H1 (cell line): ENCODE measurements at regions not wholly inside any gene's neighbourhood (a gene's known extent, or its start where the extent isn't known, plus 50 kb on each side); places are given as distances from the start of the nearest gene placed in this dataset.

Experiments used
- CTCF ChIA-PET: fragments of 300-600 bp; sonication (Branson Sonifier 250); formaldehyde crosslinking; loops from one replicate; lab custom pipeline; 2021; ENCODE audit not compliant: partially characterized antibody; lab: Charles Lee
- POLR2A ChIA-PET: fragments of 300-600 bp; sonication (Branson Sonifier 250); formaldehyde crosslinking; loops from one replicate; lab custom pipeline; 2021; ENCODE audit warnings: inconsistent platforms; ENCODE audit not compliant: partially characterized antibody; lab: Charles Lee
- DNase-seq, 2 experiments: peaks; one replicate each; pipeline versions ENCODE4 v3.0.0 to v3.0.0-alpha.2; 2010 to 2022; ENCODE audit warnings: low spot score in 2 of 2, low read depth in 1 of 2, mixed read lengths in 1 of 2
- FAIRE-seq: peaks from 2 replicates; lab custom pipeline; 2011; peaks lifted over from hg19 to GRCh38; lab: Jason Lieb, UNC
- H2AFZ ChIP-seq: 2 replicates; pipeline ENCODE4 v1.8.1; 2012; ENCODE audit warnings: low read length, inconsistent platforms
- H2AK5ac ChIP-seq: 2 replicates; pipeline ENCODE4 v1.6.1; 2013; ENCODE audit warnings: low read depth, low read length
- H2BK120ac ChIP-seq: replicated peaks from 2 replicates; pipeline ENCODE3; 2013; ENCODE audit warnings: low read depth, low read length, inconsistent platforms
- H2BK12ac ChIP-seq: 2 replicates; pipeline ENCODE4 v1.6.1; 2013; ENCODE audit warnings: low read depth, low read length
- H2BK15ac ChIP-seq: 2 replicates; pipeline ENCODE4 v1.6.1; 2013; ENCODE audit warnings: low read length
- H2BK20ac ChIP-seq: 2 replicates; pipeline ENCODE4 v1.6.1; 2013; ENCODE audit warnings: low read length
- H2BK5ac ChIP-seq: 2 replicates; pipeline ENCODE4 v1.6.1; 2013; ENCODE audit warnings: low read depth, low read length
- H3K14ac ChIP-seq: 2 replicates; pipeline ENCODE4 v1.6.1; 2013; ENCODE audit warnings: inconsistent platforms; ENCODE audit not compliant: insufficient read length
- H3K18ac ChIP-seq: 2 replicates; pipeline ENCODE4 v1.6.1; 2013; ENCODE audit warnings: low read length; ENCODE audit errors: extremely low read depth
- H3K23ac ChIP-seq: 2 replicates; pipeline ENCODE4 v1.6.1; 2013; ENCODE audit warnings: inconsistent platforms; ENCODE audit not compliant: insufficient read length
- H3K23me2 ChIP-seq: 2 replicates; pipeline ENCODE4 v1.6.1; 2013; ENCODE audit warnings: low read depth, low read length
- H3K27ac ChIP-seq: 2 replicates; pipeline ENCODE4 v1.6.1; 2011; ENCODE audit warnings: low read depth, low read length, inconsistent platforms
- H3K27me3 ChIP-seq, 4 experiments: replicated peaks in 1 of 4; 1 replicate in 1 of 4; 2 replicates in 3 of 4; pipeline versions ENCODE4 v1.6.1 to v1.8.1; 2011 to 2013; ENCODE audit warnings: low read length in 3 of 4, mild to moderate bottlenecking in 3 of 4, inconsistent platforms in 2 of 4, mixed read lengths in 2 of 4, moderate library complexity in 1 of 4; ENCODE audit not compliant: control insufficient read depth in 3 of 4, insufficient read depth in 3 of 4; ENCODE audit errors: extremely low read depth in 1 of 4
- H3K36me3 ChIP-seq, 4 experiments: 2 replicates each; pipeline versions ENCODE4 v1.6.1 to v1.8.1; 2011 to 2013; ENCODE audit warnings: mild to moderate bottlenecking in 4 of 4, low read length in 3 of 4, moderate library complexity in 2 of 4, control low read depth in 1 of 4, inconsistent platforms in 1 of 4; ENCODE audit not compliant: insufficient read depth in 4 of 4, control insufficient read depth in 2 of 4
- H3K4ac ChIP-seq: replicated peaks from 2 replicates; pipeline ENCODE3; 2013; ENCODE audit warnings: low read length, low read depth, mixed read lengths, inconsistent platforms; ENCODE audit not compliant: insufficient read length
- H3K4me1 ChIP-seq, 4 experiments: replicated peaks in 1 of 4; 1 replicate in 1 of 4; 2 replicates in 3 of 4; pipeline versions ENCODE4 v1.6.1 to v1.8.1; 2011 to 2013; ENCODE audit warnings: low read length in 3 of 4, inconsistent platforms in 2 of 4, mixed read lengths in 1 of 4; ENCODE audit not compliant: insufficient read depth in 4 of 4, control insufficient read depth in 3 of 4
- H3K4me2 ChIP-seq, 2 experiments: 2 replicates each; pipeline versions ENCODE4 v1.6.1 to v1.8.1; 2011 to 2013; ENCODE audit warnings: low read depth in 2 of 2, low read length in 2 of 2, control low read depth in 1 of 2, inconsistent platforms in 1 of 2, mild to moderate bottlenecking in 1 of 2; ENCODE audit not compliant: insufficient read depth in 1 of 2
- H3K4me3 ChIP-seq, 4 experiments: fragments of 200-600, 300-600 bp in 1 of 4; sonication (generic), shearing (Covaris generic), sonication (Bioruptor Twin) in 1 of 4; 2 replicates each; pipeline versions ENCODE4 v1.5.1 to v1.8.1; 2011 to 2016; ENCODE audit warnings: low read length in 4 of 4, low read depth in 3 of 4, control low read depth in 2 of 4, inconsistent platforms in 2 of 4, mild to moderate bottlenecking in 2 of 4, mixed read lengths in 1 of 4, moderate library complexity in 1 of 4; ENCODE audit not compliant: insufficient read depth in 2 of 4; ENCODE audit errors: extremely low read depth in 1 of 4
- H3K56ac ChIP-seq: replicated peaks from 2 replicates; pipeline ENCODE3; 2013; ENCODE audit warnings: low read depth, mild to moderate bottlenecking, mixed read lengths, low read length, inconsistent platforms; ENCODE audit not compliant: insufficient read length
- H3K79me1 ChIP-seq: 2 replicates; pipeline ENCODE4 v1.6.1; 2013; ENCODE audit warnings: low read depth, low read length, control low read depth
- H3K79me2 ChIP-seq, 2 experiments: 2 replicates each; pipeline versions ENCODE4 v1.6.1 to v1.8.1; 2012 to 2013; ENCODE audit warnings: low read length in 2 of 2, mild to moderate bottlenecking in 2 of 2, inconsistent platforms in 1 of 2; ENCODE audit not compliant: insufficient read depth in 2 of 2, control insufficient read depth in 1 of 2
- H3K9ac ChIP-seq, 4 experiments: replicated peaks in 1 of 4; 1 replicate in 1 of 4; 2 replicates in 3 of 4; pipeline versions ENCODE4 v1.6.1 to v1.8.1; 2011 to 2013; ENCODE audit warnings: low read depth in 3 of 4, low read length in 3 of 4, control low read depth in 2 of 4, mild to moderate bottlenecking in 2 of 4, moderate library complexity in 2 of 4, inconsistent platforms in 1 of 4; ENCODE audit errors: extremely low read depth in 1 of 4
- H3K9me3 ChIP-seq, 2 experiments: 2 replicates each; pipeline versions ENCODE4 v1.6.1 to v1.8.1; 2012 to 2013; ENCODE audit warnings: mild to moderate bottlenecking in 2 of 2, moderate library complexity in 2 of 2, control low read depth in 1 of 2, inconsistent platforms in 1 of 2, low read depth in 1 of 2, low read length in 1 of 2, mixed read lengths in 1 of 2; ENCODE audit not compliant: insufficient read depth in 2 of 2
- H4K20me1 ChIP-seq, 2 experiments: replicated peaks in 1 of 2; 2 replicates each; pipeline versions ENCODE3 to v1.8.1; 2011 to 2013; ENCODE audit warnings: inconsistent platforms in 2 of 2, low read length in 2 of 2, mild to moderate bottlenecking in 1 of 2; ENCODE audit not compliant: insufficient read depth in 2 of 2, control insufficient read depth in 1 of 2
- H4K5ac ChIP-seq: 2 replicates; pipeline ENCODE4 v1.6.1; 2013; ENCODE audit warnings: low read length, low read depth, mixed read lengths, inconsistent platforms; ENCODE audit not compliant: insufficient read length
- H4K8ac ChIP-seq: 2 replicates; pipeline ENCODE4 v1.8.0; 2013; ENCODE audit warnings: mild to moderate bottlenecking, moderate library complexity, low read length, inconsistent platforms; ENCODE audit not compliant: insufficient read depth; ENCODE audit errors: extremely low read depth
- H4K91ac ChIP-seq: replicated peaks from 2 replicates; pipeline ENCODE3; 2013; ENCODE audit warnings: low read length, mixed read lengths, inconsistent platforms; ENCODE audit not compliant: insufficient read length
- EGR1 ChIP-seq: IDR thresholded peaks from 2 replicates; pipeline ENCODE4 v1.6.1; 2011; ENCODE audit warnings: low read depth, low read length, borderline replicate concordance
- HDAC2 ChIP-seq, 2 experiments: fragments of 300-600 bp in 1 of 2; sonication (generic) in 1 of 2; IDR thresholded peaks; 2 replicates each; pipeline ENCODE4 v1.6.1; 2011 to 2012; ENCODE audit warnings: low read depth in 2 of 2, low read length in 2 of 2, mild to moderate bottlenecking in 2 of 2, moderate library complexity in 2 of 2, borderline replicate concordance in 1 of 2, inconsistent platforms in 1 of 2
- JUND ChIP-seq: IDR thresholded peaks from 2 replicates; pipeline ENCODE4 v1.6.1; 2011; ENCODE audit warnings: mild to moderate bottlenecking, improper control_type of control experiment, low read length
- KDM4A ChIP-seq: IDR thresholded peaks from one replicate; pipeline ENCODE4 v1.7.1; 2012; ENCODE audit warnings: low read depth, mild to moderate bottlenecking, moderate library complexity, low read length, inconsistent platforms; ENCODE audit not compliant: severe bottlenecking
- KDM5A ChIP-seq: fragments of 200-600 bp; IDR thresholded peaks from 2 replicates; pipeline ENCODE4 v1.7.1; 2012; ENCODE audit warnings: mild to moderate bottlenecking, low read length, inconsistent platforms, mixed read lengths
- RAD21 ChIP-seq, 2 experiments: IDR thresholded peaks in 1 of 2; conservative IDR thresholded peaks in 1 of 2; 2 replicates each; pipeline ENCODE4 v1.6.1; 2011; ENCODE audit warnings: low read depth in 2 of 2, low read length in 2 of 2, improper control_type of control experiment in 1 of 2, inconsistent platforms in 1 of 2, mild to moderate bottlenecking in 1 of 2, moderate library complexity in 1 of 2
- RFX5 ChIP-seq: IDR thresholded peaks from 2 replicates; pipeline ENCODE4 v1.6.1; 2011; ENCODE audit warnings: low read depth, low read length, improper control_type of control experiment, borderline replicate concordance
- RXRA ChIP-seq: IDR thresholded peaks from 2 replicates; pipeline ENCODE4 v1.6.1; 2011; ENCODE audit warnings: low read depth, mild to moderate bottlenecking, low read length, moderate library complexity; ENCODE audit not compliant: insufficient read depth
- SP4 ChIP-seq: IDR thresholded peaks from 2 replicates; pipeline ENCODE4 v1.6.1; 2012; ENCODE audit warnings: low read length, inconsistent platforms
- YY1 ChIP-seq: IDR thresholded peaks from 2 replicates; pipeline ENCODE4 v1.6.1; 2011; ENCODE audit warnings: low read depth, mild to moderate bottlenecking, low read length
- WGBS, 2 experiments: shearing (Covaris generic) in 1 of 2; methylation state at CpG; one replicate each; pipeline versions ENCODE4 v1.1.6 to v1.1.7; 2013 to 2015; ENCODE audit warnings: low lambda C conversion rate in 2 of 2, mixed read lengths in 2 of 2, inconsistent platforms in 1 of 2, low coverage in 1 of 2, missing lambda C conversion rate in 1 of 2; ENCODE audit not compliant: insufficient replicate concordance in 2 of 2, insufficient coverage in 1 of 2, insufficient read length in 1 of 2; ENCODE audit errors: extremely low coverage in 1 of 2, missing lambda C conversion rate in 1 of 2; 5-methylcytosine and 5-hydroxymethylcytosine counted together
- TF ChIP-seq, protein P1 (sequence below): IDR thresholded peaks from 2 replicates; pipeline ENCODE4 v1.6.1; 2011; ENCODE audit warnings: low read depth, mild to moderate bottlenecking, low read length; ENCODE audit not compliant: insufficient read depth

DNA sequence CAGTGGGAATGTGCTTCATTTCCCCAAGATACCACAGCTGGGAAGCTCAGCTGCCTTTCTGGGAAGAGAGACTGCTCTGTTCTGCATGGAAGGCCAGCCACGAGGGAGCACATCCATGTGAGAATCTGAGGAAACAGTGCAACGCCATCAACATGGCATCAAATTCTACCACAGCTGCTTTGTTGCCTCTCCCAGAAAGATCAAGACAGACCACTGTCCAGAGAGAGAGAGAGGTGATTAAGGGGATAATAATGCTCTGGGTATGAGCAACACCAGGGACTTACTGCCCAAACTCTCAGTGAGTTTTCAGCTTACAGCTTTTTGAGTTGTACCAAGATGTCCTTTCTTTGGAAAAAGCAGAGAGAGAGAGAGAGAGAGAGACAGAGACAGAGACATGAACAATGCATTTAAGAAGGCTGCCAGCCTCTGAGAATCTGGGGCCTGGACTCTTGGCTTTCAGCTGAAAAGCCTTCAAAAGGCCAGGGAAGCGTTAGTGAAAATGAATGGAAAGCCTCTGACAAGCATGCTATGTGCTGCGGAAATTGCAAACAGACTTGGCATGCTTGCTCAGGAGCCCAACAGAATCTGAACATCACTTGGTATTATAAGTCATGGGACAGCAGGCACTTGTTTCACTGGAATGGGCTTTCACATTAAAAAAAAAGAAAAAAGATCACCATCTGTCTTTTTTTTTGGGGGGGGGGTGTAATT, 223.1 kb downstream of the MAP2K6 start:
- Histone ChIP-seq H3K4me1 (no peaks in the 10 kb centered on the region), H2BK5ac (no peak overlapping the region), H3K4me2 (no peak overlapping the region), H3K4ac (no peak overlapping the region), H4K8ac (no peak overlapping the region), H3K27me3 (no peaks in the 10 kb centered on the region), H3K9ac (no peak overlapping the region), H3K18ac (no peak overlapping the region), H3K23ac (no peak overlapping the region), H4K5ac (no peak overlapping the region), H3K4me3 (no peak overlapping the region), H3K56ac (no peak overlapping the region), H4K20me1 (no peaks in the 10 kb centered on the region), H3K27ac (no peak overlapping the region), H2AFZ (no peak overlapping the region), H2BK20ac (no peak overlapping the region), H2BK120ac (no peak overlapping the region), H3K79me2 (no peaks in the 10 kb centered on the region), H4K91ac (no peak overlapping the region), H3K14ac (no peak overlapping the region), H3K79me1 (no peaks in the 10 kb centered on the region), H3K23me2 (no peaks in the 10 kb centered on the region), H3K36me3 (no peaks in the 10 kb centered on the region), H2BK12ac (no peak overlapping the region), H2AK5ac (no peak overlapping the region), H3K9me3 (no peaks in the 10 kb centered on the region), H2BK15ac (no peak overlapping the region)
- TF ChIP-seq YY1 (no peak), RXRA (no peak), RFX5 (no peak), EGR1 (no peak), SP4 (no peak), KDM5A (no peak), KDM4A (no peak), HDAC2 (IDR thresholded peaks at IDR 0.05; ENCODE audit: borderline replicate concordance in 1 of 2, low read depth in 2 of 2, low read length in 2 of 2) (no peak), RAD21 (IDR thresholded peaks at IDR 0.05 in 1 of 2, conservative IDR thresholded peaks at IDR 0.05 in 1 of 2; ENCODE audit: low read depth in 2 of 2, low read length in 2 of 2) (no peak), JUND (no peak)
- TF ChIP-seq, protein P1, sequence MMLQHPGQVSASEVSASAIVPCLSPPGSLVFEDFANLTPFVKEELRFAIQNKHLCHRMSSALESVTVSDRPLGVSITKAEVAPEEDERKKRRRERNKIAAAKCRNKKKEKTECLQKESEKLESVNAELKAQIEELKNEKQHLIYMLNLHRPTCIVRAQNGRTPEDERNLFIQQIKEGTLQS: no peak
- WGBS, 2 experiments: 77% methylated on average over 4 of the region's 4 CpGs; no CpG with 5 or more reads in 1 of the 2 experiments
- ChIA-PET POLR2A (no interaction called here), CTCF (interaction anchor here (0.7 to 3.8 kb wide), 4 partner anchors 8 to 30 kb away, joined by 3 to 17 read pairs (median 5); no protein-coding TSS in a partner anchor)
- no peak for DNase-seq
- FAIRE-seq: no peak
